Testis (tissue), 2 donors: ENCODE measurements at regions not wholly inside any gene's neighbourhood (a gene's known extent, or its start where the extent isn't known, plus 50 kb on each side); places are given as distances from the start of the nearest gene placed in this dataset.

Experiments
- DNase-seq: peaks from one replicate; pipeline ENCODE4 v3.0.0-alpha.2; 2019
- H3K27ac ChIP-seq, 2 donors: fragments of 200-600 bp; sonication (generic); one replicate each; pipeline ENCODE4 v1.5.1; 2019
- H3K27me3 ChIP-seq: fragments of 200-600 bp; sonication (generic); one replicate; pipeline ENCODE4 v1.5.1; 2019
- H3K36me3 ChIP-seq: fragments of 200-600 bp; sonication (generic); one replicate; pipeline ENCODE4 v1.5.1; 2017; ENCODE audit warnings: low read depth; ENCODE audit errors: missing control alignments
- H3K4me1 ChIP-seq: fragments of 200-600 bp; sonication (generic); one replicate; pipeline ENCODE4 v1.5.1; 2019
- H3K4me3 ChIP-seq, 2 donors: fragments of 200-600 bp; sonication (generic); one replicate each; pipeline ENCODE4 v1.5.1; 2017 to 2019
- H3K9me3 ChIP-seq: fragments of 200-600 bp; sonication (generic); one replicate; pipeline ENCODE4 v1.5.1; 2017
- POLR2A ChIP-seq: fragments of 450-650 bp; IDR thresholded peaks from one replicate; pipeline ENCODE4 v1.6.1; 2017; ENCODE audit warnings: antibody characterized with exemption, mild to moderate bottlenecking, moderate library complexity
- WGBS, 2 donors: methylation state at CpG; one replicate each; pipeline ENCODE4 v1.1.5; 2018; 5-methylcytosine and 5-hydroxymethylcytosine counted together
- intact Hi-C: fragments of 100-400 bp; cut with DNase I; formaldehyde crosslinking; loops from one replicate; pipeline ENCODE4 v1.15.1; 2023; ENCODE audit warnings: low total_unique reads
- TF ChIP-seq, protein P1 (sequence below), 3 experiments: fragments of 450-650 bp in 2 of 3; fragments of 200-600 bp in 1 of 3; sonication (generic) in 1 of 3; IDR thresholded peaks; one replicate each; pipeline ENCODE4 v1.5.1; 2016 to 2019; ENCODE audit warnings: antibody characterized with exemption in 3 of 3, mild to moderate bottlenecking in 2 of 3, moderate library complexity in 1 of 3

DNA sequence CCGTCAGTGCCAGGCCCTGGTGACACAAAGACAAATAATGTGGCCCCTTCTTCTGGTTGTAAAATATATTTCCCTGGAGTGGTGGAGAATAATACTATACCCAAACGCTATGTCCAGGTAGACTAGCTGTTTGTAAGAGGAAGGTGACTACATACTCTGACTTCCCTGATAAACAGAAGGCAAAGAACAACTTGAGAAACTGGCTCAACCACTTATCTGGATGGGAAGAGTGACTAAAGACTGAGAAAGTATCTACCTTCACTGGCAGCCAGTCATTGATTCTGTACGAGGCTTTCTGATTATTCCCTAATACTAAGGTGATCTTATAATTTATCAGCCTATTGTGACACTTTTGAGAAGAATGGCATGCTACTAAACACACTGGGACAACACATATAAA, 569.7 kb downstream of the EPHA7 start:
- no peak overlapping the region for H3K4me3 ChIP-seq
- WGBS, 2 donors = 76 to 82% methylated on average over 3 of the region's 3 CpGs

DNA sequence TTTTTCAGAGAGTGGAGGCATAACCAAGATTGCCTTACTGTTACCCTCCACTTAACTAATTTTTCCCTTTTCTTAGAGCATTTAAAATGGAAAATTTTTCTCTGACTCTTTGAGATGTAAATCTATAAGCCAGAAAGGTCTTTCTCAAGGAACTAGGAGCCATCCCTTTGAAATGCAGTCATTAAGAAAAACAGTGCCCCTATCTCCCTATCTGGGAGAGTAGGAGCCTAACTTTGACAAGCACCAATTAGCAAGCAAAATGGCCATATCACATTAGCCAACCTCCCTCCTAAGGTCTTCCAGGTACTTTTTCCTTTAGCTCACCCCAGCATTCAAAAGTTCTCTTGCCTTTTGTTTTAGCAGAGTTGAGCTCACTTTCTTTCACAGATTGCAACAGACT, 570.5 kb downstream of the EPHA7 start:
- Histone ChIP-seq H3K4me1 (no peaks in the 10 kb centered on the region), H3K9me3 (no peaks in the 10 kb centered on the region), H3K27me3 (no peaks in the 10 kb centered on the region), H3K4me3 (no peak overlapping the region), H3K36me3 (no peaks in the 10 kb centered on the region), H3K27ac (no peak overlapping the region)
- DNase-seq = no peak
- no peak for TF ChIP-seq POLR2A
- TF ChIP-seq, protein P1, sequence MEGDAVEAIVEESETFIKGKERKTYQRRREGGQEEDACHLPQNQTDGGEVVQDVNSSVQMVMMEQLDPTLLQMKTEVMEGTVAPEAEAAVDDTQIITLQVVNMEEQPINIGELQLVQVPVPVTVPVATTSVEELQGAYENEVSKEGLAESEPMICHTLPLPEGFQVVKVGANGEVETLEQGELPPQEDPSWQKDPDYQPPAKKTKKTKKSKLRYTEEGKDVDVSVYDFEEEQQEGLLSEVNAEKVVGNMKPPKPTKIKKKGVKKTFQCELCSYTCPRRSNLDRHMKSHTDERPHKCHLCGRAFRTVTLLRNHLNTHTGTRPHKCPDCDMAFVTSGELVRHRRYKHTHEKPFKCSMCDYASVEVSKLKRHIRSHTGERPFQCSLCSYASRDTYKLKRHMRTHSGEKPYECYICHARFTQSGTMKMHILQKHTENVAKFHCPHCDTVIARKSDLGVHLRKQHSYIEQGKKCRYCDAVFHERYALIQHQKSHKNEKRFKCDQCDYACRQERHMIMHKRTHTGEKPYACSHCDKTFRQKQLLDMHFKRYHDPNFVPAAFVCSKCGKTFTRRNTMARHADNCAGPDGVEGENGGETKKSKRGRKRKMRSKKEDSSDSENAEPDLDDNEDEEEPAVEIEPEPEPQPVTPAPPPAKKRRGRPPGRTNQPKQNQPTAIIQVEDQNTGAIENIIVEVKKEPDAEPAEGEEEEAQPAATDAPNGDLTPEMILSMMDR (IDR thresholded peaks at IDR 0.05) = no peak
- intact Hi-C loops = no loop called here

More for the DNA sequence above, 569.7 kb downstream of the EPHA7 start:
- H3K9me3 ChIP-seq = no peaks in the 10 kb centered on the region
- H3K27me3 ChIP-seq = no peaks in the 10 kb centered on the region
- DNase-seq = no peak
- H3K36me3 ChIP-seq = no peaks in the 10 kb centered on the region
- no peak for TF ChIP-seq POLR2A
- TF ChIP-seq, protein P1 (IDR thresholded peaks at IDR 0.05) = no peak
- no peak overlapping the region for H3K27ac ChIP-seq
- intact Hi-C loops = no loop called here
- no peaks in the 10 kb centered on the region for H3K4me1 ChIP-seq

DNA sequence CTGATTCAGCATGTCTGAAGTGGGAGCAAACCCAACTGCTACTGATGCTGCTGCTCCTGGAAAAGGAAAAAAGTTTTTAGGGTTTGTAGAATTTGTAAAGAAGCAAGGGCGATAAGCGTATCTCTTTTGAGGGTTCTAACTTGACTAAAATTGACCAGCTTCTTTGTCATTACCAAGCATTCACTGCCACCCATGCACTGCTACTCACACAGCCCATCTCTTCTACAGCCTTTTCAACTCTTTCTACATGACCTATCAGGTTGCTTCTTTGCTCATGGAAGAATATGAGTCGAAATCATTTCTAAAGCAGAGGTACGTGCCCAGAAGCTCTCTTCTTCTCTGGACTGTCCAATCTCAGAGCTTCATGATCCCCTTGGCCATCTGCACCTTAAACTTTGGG, 570.9 kb downstream of the EPHA7 start:
- no peak for DNase-seq
- H3K27ac ChIP-seq = no peak overlapping the region
- H3K36me3 ChIP-seq = no peaks in the 10 kb centered on the region
- no peaks in the 10 kb centered on the region for H3K27me3 ChIP-seq
- WGBS, 2 donors = 90 to 92% methylated on average over 4 of the region's 4 CpGs
- TF ChIP-seq POLR2A = no peak
- TF ChIP-seq, protein P1 (IDR thresholded peaks at IDR 0.05) = no peak
- no peak overlapping the region for H3K4me3 ChIP-seq
- intact Hi-C loops = no loop called here
- no peaks in the 10 kb centered on the region for H3K4me1 ChIP-seq
- H3K9me3 ChIP-seq = no peaks in the 10 kb centered on the region

DNA sequence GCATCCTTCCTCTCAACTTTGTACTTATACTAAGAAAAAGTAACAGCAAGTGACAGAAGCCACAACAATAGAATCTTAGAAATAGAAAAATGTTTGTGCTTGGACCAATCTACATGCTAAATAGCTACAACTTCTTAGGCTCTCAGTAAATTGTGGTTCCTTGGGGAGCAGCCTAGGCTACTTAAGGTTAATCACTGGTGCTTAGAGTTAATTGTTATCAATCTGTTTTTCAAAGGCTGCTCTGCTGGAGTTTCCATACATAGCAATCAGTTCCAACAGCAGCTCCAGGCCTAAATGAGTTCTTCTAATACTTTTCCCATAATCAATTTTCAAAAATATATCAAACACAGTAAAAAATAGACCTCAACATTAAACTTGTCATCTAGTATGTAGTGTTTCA, 571.4 kb downstream of the EPHA7 start:
- DNase-seq = no peak
- Histone ChIP-seq H3K4me3 (no peak overlapping the region), H3K36me3 (no peaks in the 10 kb centered on the region), H3K9me3 (no peaks in the 10 kb centered on the region), H3K27me3 (no peaks in the 10 kb centered on the region), H3K4me1 (no peaks in the 10 kb centered on the region), H3K27ac (no peak overlapping the region)
- TF ChIP-seq POLR2A = no peak
- intact Hi-C loops = no loop called here

DNA sequence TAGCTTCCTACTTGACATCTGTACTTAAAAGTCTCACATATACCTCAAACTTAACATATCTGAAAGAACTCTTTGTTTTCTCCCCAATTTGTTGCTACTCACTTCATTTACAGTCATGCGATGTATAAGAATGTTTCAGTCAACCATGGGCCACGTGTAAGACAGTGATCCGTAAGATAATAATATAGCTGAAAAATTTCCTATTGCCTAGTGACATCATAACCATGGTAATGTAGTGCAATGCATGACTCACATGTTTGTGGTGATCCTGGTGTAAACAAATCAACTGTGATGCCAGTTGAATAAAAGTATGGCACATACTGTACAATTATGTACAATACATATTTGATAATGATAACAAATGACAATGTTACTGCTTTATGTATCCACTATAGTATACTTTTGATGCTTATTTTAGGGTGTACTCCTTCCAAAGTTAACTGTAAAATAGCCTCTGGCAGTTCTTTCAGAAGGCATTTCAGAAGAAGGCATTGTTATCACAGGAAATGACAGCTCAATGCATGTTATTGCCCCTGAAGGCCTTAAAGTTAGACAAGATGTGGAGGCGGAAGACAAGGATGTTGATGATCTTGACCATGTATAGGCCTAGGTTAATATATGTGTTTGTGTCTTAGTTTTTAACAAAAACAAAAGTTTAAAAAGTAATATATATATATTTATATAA, 579.0 kb downstream of the EPHA7 start:
- no peaks in the 10 kb centered on the region for H3K36me3 ChIP-seq
- no peak overlapping the region for H3K27ac ChIP-seq
- no peak for DNase-seq
- H3K4me3 ChIP-seq = no peak overlapping the region
- no peaks in the 10 kb centered on the region for H3K9me3 ChIP-seq
- no peaks in the 10 kb centered on the region for H3K27me3 ChIP-seq
- WGBS, 2 donors = 81 to 86% methylated on average over 4 of the region's 4 CpGs
- TF ChIP-seq, protein P1 (IDR thresholded peaks at IDR 0.05) = no peak
- no peaks in the 10 kb centered on the region for H3K4me1 ChIP-seq
- intact Hi-C loops = no loop called here
